ENCODE measurements at regions not wholly inside any gene's neighbourhood (a gene's known extent, or its start where the extent isn't known, plus 50 kb on each side); places are given as distances from the start of the nearest gene placed in this dataset.

DNA sequence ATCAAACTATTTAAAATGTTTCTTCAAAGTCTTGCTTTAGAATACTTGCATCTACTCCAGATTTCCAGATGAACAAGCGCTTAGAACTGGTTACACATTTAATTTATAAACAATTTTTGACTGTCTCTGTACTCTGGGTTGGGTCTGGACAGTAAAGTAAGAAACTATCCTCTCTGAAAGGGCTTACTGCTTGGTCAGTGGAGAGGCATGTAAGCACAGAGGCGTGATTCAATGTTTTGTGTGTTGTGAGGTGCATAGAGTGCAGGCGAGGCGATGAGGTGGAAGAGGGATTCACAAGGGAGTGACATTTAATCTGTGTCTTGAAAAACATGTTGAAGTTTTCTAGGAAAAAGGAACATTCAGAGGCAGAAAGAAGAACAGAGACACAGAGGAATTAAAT is 231.4 kb downstream of the VEGFC start:
- TF ChIP-seq ARNT (IDR thresholded peaks at IDR 0.05), result no peak
- TF ChIP-seq NFRKB (IDR thresholded peaks at IDR 0.05), result no peak
- no peak for TF ChIP-seq BHLHE40 (IDR thresholded peaks at IDR 0.05; ENCODE audit: borderline replicate concordance)
- TF ChIP-seq FOXM1 (IDR thresholded peaks at IDR 0.05; ENCODE audit: borderline replicate concordance), result no peak
- TF ChIP-seq, protein P1, sequence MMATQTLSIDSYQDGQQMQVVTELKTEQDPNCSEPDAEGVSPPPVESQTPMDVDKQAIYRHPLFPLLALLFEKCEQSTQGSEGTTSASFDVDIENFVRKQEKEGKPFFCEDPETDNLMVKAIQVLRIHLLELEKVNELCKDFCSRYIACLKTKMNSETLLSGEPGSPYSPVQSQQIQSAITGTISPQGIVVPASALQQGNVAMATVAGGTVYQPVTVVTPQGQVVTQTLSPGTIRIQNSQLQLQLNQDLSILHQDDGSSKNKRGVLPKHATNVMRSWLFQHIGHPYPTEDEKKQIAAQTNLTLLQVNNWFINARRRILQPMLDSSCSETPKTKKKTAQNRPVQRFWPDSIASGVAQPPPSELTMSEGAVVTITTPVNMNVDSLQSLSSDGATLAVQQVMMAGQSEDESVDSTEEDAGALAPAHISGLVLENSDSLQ (IDR thresholded peaks at IDR 0.05), result no peak
- TF ChIP-seq SP1 (IDR thresholded peaks at IDR 0.05), result no peak
- no peak for TF ChIP-seq ZNF384 (IDR thresholded peaks at IDR 0.05)

Measured in HEK293T (cell line).